NT2/D1 (cell line): ENCODE measurements at regions not wholly inside any gene's neighbourhood (a gene's known extent, or its start where the extent isn't known, plus 50 kb on each side); places are given as distances from the start of the nearest gene placed in this dataset.

Source experiments
- SUZ12 ChIP-seq: IDR thresholded peaks from 2 replicates; pipeline ENCODE4 v1.6.1; 2011; ENCODE audit not compliant: insufficient read length, insufficient read depth; ENCODE audit errors: extremely low read depth
- YY1 ChIP-seq: IDR thresholded peaks from 2 replicates; pipeline ENCODE4 v1.6.1; 2011; ENCODE audit not compliant: insufficient read length, insufficient read depth
- ZNF274 ChIP-seq: IDR thresholded peaks from 2 replicates; pipeline ENCODE4 v1.6.1; 2011; ENCODE audit warnings: mild to moderate bottlenecking, low read depth, low read length

DNA sequence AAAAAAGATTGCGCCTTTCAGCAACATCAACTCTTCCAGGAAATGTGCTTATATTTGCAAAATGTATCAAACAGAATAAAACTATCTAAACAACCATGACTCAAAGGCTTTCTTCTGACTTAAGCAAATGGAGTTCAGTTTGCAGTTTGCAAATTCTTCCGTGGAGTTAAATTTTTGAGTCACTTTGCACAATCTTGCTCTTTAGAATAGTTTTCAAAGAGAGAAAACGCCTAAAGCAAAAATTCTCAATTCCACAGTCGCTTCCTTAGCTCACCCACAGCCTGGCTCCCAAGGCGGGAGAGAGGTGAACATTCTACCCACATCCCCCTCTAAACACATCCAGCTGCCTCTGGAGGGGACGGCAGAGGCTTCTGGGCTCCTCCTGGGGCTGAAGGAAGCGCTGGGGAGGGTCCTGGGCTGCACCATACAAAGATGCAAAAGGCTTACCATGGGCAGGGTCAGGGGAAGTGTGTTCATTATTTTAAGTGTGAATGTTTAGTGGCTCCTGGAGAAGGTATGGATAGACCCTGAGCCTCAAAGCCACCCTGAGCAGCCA, 1487.3 kb downstream of the TBC1D22A start:
- TF ChIP-seq YY1 (no peak), SUZ12 (no peak), ZNF274 (no peak)
